GM12878 (cell line): ENCODE measurements at regions not wholly inside any gene's neighbourhood (a gene's known extent, or its start where the extent isn't known, plus 50 kb on each side); places are given as distances from the start of the nearest gene placed in this dataset.

Source experiments
- ATAC-seq: fragments of 200-7000 bp; cut with Tn5 transposase; 3 replicates; pipeline ENCODE4 v1.9.1; 2020; ENCODE audit warnings: mild to moderate bottlenecking, moderate library complexity
- BruUV-seq: library from RNA; stranded (reverse); fragments of 400-500 nt; replicated peaks from 2 replicates; lab custom pipeline; 2021; lab: Mats Ljungman, UMichigan
- CTCF ChIA-PET: fragments of 300-600 bp; sonication (Branson Sonifier 250); formaldehyde crosslinking; extraction: SDS; loops from one replicate; lab custom pipeline; 2021; ENCODE audit warnings: inconsistent platforms; lab: Yijun Ruan, JAX
- POLR2A ChIA-PET: fragments of 350-600 bp; formaldehyde crosslinking; extraction: SDS; loops from one replicate; lab custom pipeline; 2021; ENCODE audit warnings: inconsistent platforms; lab: Charles Lee
- RAD21 ChIA-PET: fragments of 300-600 bp; sonication (Branson Sonifier 250); formaldehyde crosslinking; loops from one replicate; lab custom pipeline; 2023; ENCODE audit warnings: antibody characterized with exemption; ENCODE audit not compliant: unreplicated experiment; lab: Charles Lee
- SMC1A ChIA-PET: fragments of 300-600 bp; sonication (Branson Sonifier 250); formaldehyde crosslinking; loops from one replicate; lab custom pipeline; 2023; ENCODE audit not compliant: unreplicated experiment, uncharacterized antibody; lab: Charles Lee
- DNase-seq: peaks from one replicate; pipeline ENCODE4 v3.0.0-alpha.2; 2011; ENCODE audit warnings: low read depth, low spot score
- FAIRE-seq: peaks from 3 replicates; lab custom pipeline; 2011; peaks lifted over from hg19 to GRCh38; lab: Jason Lieb, UNC
- H2AFZ ChIP-seq: 2 replicates; pipeline ENCODE4 v1.6.0; 2011; ENCODE audit warnings: low read depth, low read length, control low read depth; ENCODE audit not compliant: control insufficient read depth
- H3K27ac ChIP-seq: 2 replicates; pipeline ENCODE4 v1.5.1; 2011; ENCODE audit warnings: control low read depth; ENCODE audit not compliant: control insufficient read depth, insufficient read depth
- H3K27me3 ChIP-seq, 2 experiments: replicated peaks in 1 of 2; 2 replicates each; pipeline versions ENCODE4 v1.6.0 to v1.6.1; 2011; ENCODE audit warnings: low read length in 1 of 2; ENCODE audit not compliant: control insufficient read depth in 2 of 2, insufficient read depth in 2 of 2
- H3K36me3 ChIP-seq, 2 experiments: 2 replicates each; pipeline ENCODE4 v1.5.1; 2011; ENCODE audit warnings: low read length in 1 of 2; ENCODE audit not compliant: control insufficient read depth in 2 of 2, insufficient read depth in 2 of 2
- H3K4me1 ChIP-seq: 2 replicates; pipeline ENCODE4 v1.6.1; 2011; ENCODE audit warnings: mild to moderate bottlenecking, low read length, moderate library complexity, mixed read lengths; ENCODE audit not compliant: control insufficient read depth, insufficient read depth
- H3K4me2 ChIP-seq: 2 replicates; pipeline ENCODE4 v1.6.0; 2011; ENCODE audit warnings: control low read depth; ENCODE audit not compliant: control insufficient read depth, insufficient read depth
- H3K4me3 ChIP-seq: fragments of 200-600 bp; sonication (generic); 2 replicates; pipeline ENCODE4 v1.5.1; 2016
- H3K79me2 ChIP-seq: 2 replicates; pipeline ENCODE4 v1.6.0; 2011; ENCODE audit warnings: low read length; ENCODE audit not compliant: control insufficient read depth, insufficient read depth
- H3K9ac ChIP-seq: 2 replicates; pipeline ENCODE4 v1.8.0; 2011; ENCODE audit warnings: low read length, control low read depth, mixed read lengths; ENCODE audit not compliant: control insufficient read depth, insufficient read depth
- H3K9me3 ChIP-seq: replicated peaks from 3 replicates; pipeline ENCODE4 v1.5.1; 2011; ENCODE audit warnings: mild to moderate bottlenecking, low read length; ENCODE audit not compliant: control insufficient read depth, insufficient read depth
- H4K20me1 ChIP-seq: 2 replicates; pipeline ENCODE4 v1.6.0; 2011; ENCODE audit not compliant: control insufficient read depth, insufficient read depth
- CTCF ChIP-seq, 3 experiments: IDR thresholded peaks in 2 of 3; conservative IDR thresholded peaks in 1 of 3; 2 replicates each; pipeline ENCODE4 v1.5.1; 2011; ENCODE audit warnings: low read depth in 3 of 3, low read length in 3 of 3, mild to moderate bottlenecking in 3 of 3, control low read depth in 2 of 3, moderate library complexity in 2 of 3, inconsistent platforms in 1 of 3, mixed read lengths in 1 of 3; ENCODE audit not compliant: control insufficient read depth in 2 of 3, insufficient read depth in 1 of 3; ENCODE audit errors: extremely low read depth in 1 of 3
- EP300 ChIP-seq, 2 experiments: fragments of 150-350 bp in 1 of 2; IDR thresholded peaks; 2 replicates each; pipeline ENCODE4 v1.6.1; 2011 to 2012; ENCODE audit warnings: low read depth in 2 of 2, low read length in 2 of 2, borderline replicate concordance in 1 of 2, improper control_type of control experiment in 1 of 2, inconsistent platforms in 1 of 2; ENCODE audit not compliant: control insufficient read depth in 1 of 2
- ETV6 ChIP-seq, 2 experiments: fragments of 450-650 bp in 1 of 2; IDR thresholded peaks in 1 of 2; conservative IDR thresholded peaks in 1 of 2; 2 replicates each; pipeline ENCODE4 v1.6.1; 2014; ENCODE audit warnings: antibody characterized with exemption in 1 of 2, borderline replicate concordance in 1 of 2, low read depth in 1 of 2, mild to moderate bottlenecking in 1 of 2, moderate library complexity in 1 of 2
- HDAC6 ChIP-seq: fragments of 200-600 bp; sonication (generic); IDR thresholded peaks from one replicate; pipeline ENCODE4 v1.8.0; 2017; ENCODE audit warnings: antibody characterized with exemption; ENCODE audit not compliant: unreplicated experiment
- JUNB ChIP-seq: IDR thresholded peaks from 2 replicates; pipeline ENCODE4 v1.6.1; 2016; ENCODE audit warnings: antibody characterized with exemption, mild to moderate bottlenecking
- MEF2B ChIP-seq: fragments of 450-650 bp; IDR thresholded peaks from 2 replicates; pipeline ENCODE4 v1.6.1; 2018; ENCODE audit warnings: mild to moderate bottlenecking, moderate library complexity; ENCODE audit not compliant: partially characterized antibody, poor library complexity, severe bottlenecking
- MYC ChIP-seq: IDR thresholded peaks from 2 replicates; pipeline ENCODE4 v1.6.1; 2011; ENCODE audit warnings: mild to moderate bottlenecking, low read length, moderate library complexity, inconsistent platforms; ENCODE audit not compliant: insufficient read depth, insufficient replicate concordance, insufficient read length, severe bottlenecking
- NFXL1 ChIP-seq: fragments of 450-650 bp; IDR thresholded peaks from 2 replicates; pipeline ENCODE4 v1.6.1; 2017; ENCODE audit warnings: antibody characterized with exemption, mild to moderate bottlenecking, borderline replicate concordance
- NFYB ChIP-seq: IDR thresholded peaks from 2 replicates; pipeline ENCODE4 v1.6.1; 2011; ENCODE audit warnings: low read depth, mild to moderate bottlenecking, low read length, improper control_type of control experiment, moderate library complexity; ENCODE audit not compliant: insufficient read depth
- PAX5 ChIP-seq: IDR thresholded peaks from 2 replicates; pipeline ENCODE4 v1.6.1; 2011; ENCODE audit warnings: low read depth, low read length, borderline replicate concordance
- PBX3 ChIP-seq: IDR thresholded peaks from 2 replicates; pipeline ENCODE4 v1.6.1; 2011; ENCODE audit warnings: mild to moderate bottlenecking, low read depth, low read length, moderate library complexity; ENCODE audit not compliant: insufficient replicate concordance
- POLR2A ChIP-seq: IDR thresholded peaks from 2 replicates; pipeline ENCODE4 v1.6.1; 2011; ENCODE audit warnings: low read depth, mild to moderate bottlenecking, low read length
- SREBF1 ChIP-seq: IDR thresholded peaks from 2 replicates; pipeline ENCODE4 v1.6.1; 2012; ENCODE audit warnings: mild to moderate bottlenecking, low read length
- SRF ChIP-seq, 2 experiments: IDR thresholded peaks; 2 replicates each; pipeline ENCODE4 v1.6.1; 2011; ENCODE audit warnings: low read depth in 2 of 2, low read length in 2 of 2, mild to moderate bottlenecking in 1 of 2, moderate library complexity in 1 of 2
- STAT1 ChIP-seq: fragments of 450-650 bp; conservative IDR thresholded peaks from 2 replicates; pipeline ENCODE4 v1.6.1; 2014; ENCODE audit warnings: antibody characterized with exemption, mild to moderate bottlenecking
- SUPT20H ChIP-seq: IDR thresholded peaks from 2 replicates; pipeline ENCODE4 v1.6.1; 2011; ENCODE audit warnings: low read depth, mild to moderate bottlenecking, low read length, moderate library complexity, borderline replicate concordance; ENCODE audit not compliant: control insufficient read depth
- TARDBP ChIP-seq: IDR thresholded peaks from 2 replicates; pipeline ENCODE4 v1.6.1; 2016; ENCODE audit warnings: borderline replicate concordance
- ZNF384 ChIP-seq: IDR thresholded peaks from 2 replicates; pipeline ENCODE4 v1.6.1; 2012; ENCODE audit warnings: low read depth, mild to moderate bottlenecking, low read length, improper control_type of control experiment, borderline replicate concordance
- WGBS: methylation state at CpG from one replicate; pipeline ENCODE4 v1.1.6; 2016; ENCODE audit warnings: low lambda C conversion rate; ENCODE audit not compliant: insufficient replicate concordance, insufficient coverage; ENCODE audit errors: missing lambda C conversion rate; 5-methylcytosine and 5-hydroxymethylcytosine counted together
- in situ Hi-C: fragments of 300-500 bp; cut with MboI; formaldehyde crosslinking; loops from 9 replicates; pipeline ENCODE4 v1.14.3; 2018; ENCODE audit warnings: mixed read lengths
- intact Hi-C: fragments of 100-400 bp; cut with micrococcal nuclease; formaldehyde crosslinking; loops from one replicate; pipeline ENCODE4 v1.14.2; 2022; ENCODE audit not compliant: unreplicated experiment

- BruUV-seq, result no TSS peak
- RAD21 ChIA-PET, result no interaction called here
- POLR2A ChIA-PET, result no interaction called here
These were observed 229.1 kb upstream of the CLEC14A start for GRCh38 chr14:38485026-38485425.

More at GRCh38 chr14:38485026-38485425, 229.1 kb upstream of the CLEC14A start:
- CTCF ChIA-PET, result no interaction called here
- Histone ChIP-seq H3K9ac (no peak overlapping the region), H3K9me3 (no peaks in the 10 kb centered on the region), H3K36me3 (no peaks in the 10 kb centered on the region), H3K27me3 (no peaks in the 10 kb centered on the region), H3K4me3 (no peak overlapping the region), H3K79me2 (no peaks in the 10 kb centered on the region), H2AFZ (no peak overlapping the region), H3K4me2 (no peak overlapping the region), H4K20me1 (no peaks in the 10 kb centered on the region), H3K27ac (no peak overlapping the region), H3K4me1 (no peaks in the 10 kb centered on the region)
- no peak for DNase-seq
- SMC1A ChIA-PET, result no interaction called here
- FAIRE-seq, result no peak
- TF ChIP-seq PAX5 (no peak), STAT1 (no peak), ZNF384 (no peak), TARDBP (no peak), MYC (no peak), PBX3 (no peak), JUNB (no peak), MEF2B (no peak), NFXL1 (no peak), SREBF1 (no peak), NFYB (no peak), SRF (IDR thresholded peaks at IDR 0.05; ENCODE audit: low read depth in 2 of 2, low read length in 2 of 2) (no peak), EP300 (IDR thresholded peaks at IDR 0.05; ENCODE audit: borderline replicate concordance in 1 of 2, control insufficient read depth in 1 of 2, low read depth in 2 of 2, low read length in 2 of 2) (no peak), SUPT20H (no peak), HDAC6 (no peak), POLR2A (no peak), ETV6 (conservative IDR thresholded peaks at IDR 0.05 in 1 of 2, IDR thresholded peaks at IDR 0.05 in 1 of 2; ENCODE audit: borderline replicate concordance in 1 of 2, low read depth in 1 of 2) (no peak), CTCF (IDR thresholded peaks at IDR 0.05 in 2 of 3, conservative IDR thresholded peaks at IDR 0.05 in 1 of 3; ENCODE audit: control insufficient read depth in 2 of 3, extremely low read depth in 1 of 3, insufficient read depth in 1 of 3, low read depth in 3 of 3, low read length in 3 of 3) (no peak)
- in situ Hi-C loops (no loop called here), intact Hi-C loops (no loop called here)
- WGBS, result 6% methylated on average over 2 of the region's 2 CpGs
- no peak for ATAC-seq
